DND-41 (cell line): ENCODE measurements at regions not wholly inside any gene's neighbourhood (a gene's known extent, or its start where the extent isn't known, plus 50 kb on each side); places are given as distances from the start of the nearest gene placed in this dataset.

Experiments
- ATAC-seq: fragments of 200-7000 bp; cut with Tn5 transposase; 3 replicates; pipeline ENCODE4 v1.9.1; 2021; ENCODE audit warnings: low read depth; ENCODE audit not compliant: insufficient read depth
- DNase-seq: peaks from one replicate; pipeline ENCODE4 v3.0.0-alpha.2; 2020
- H2AFZ ChIP-seq: 2 replicates; pipeline ENCODE4 v1.6.0; 2012; ENCODE audit warnings: low read depth, low read length
- H3K27ac ChIP-seq: 2 replicates; pipeline ENCODE4 v1.5.1; 2012; ENCODE audit warnings: low read length, inconsistent platforms
- H3K27me3 ChIP-seq: fragments of 200-600 bp; sonication (generic); 2 replicates; pipeline ENCODE4 v1.6.0; 2012; ENCODE audit warnings: low read length, mild to moderate bottlenecking, inconsistent platforms; ENCODE audit not compliant: insufficient read depth, poor library complexity
- H3K36me3 ChIP-seq: 2 replicates; pipeline ENCODE4 v1.5.1; 2012; ENCODE audit warnings: low read length, inconsistent platforms; ENCODE audit not compliant: insufficient read depth
- H3K4me1 ChIP-seq: 2 replicates; pipeline ENCODE4 v1.5.1; 2012; ENCODE audit warnings: mild to moderate bottlenecking, low read length; ENCODE audit not compliant: insufficient read depth
- H3K4me2 ChIP-seq: 2 replicates; pipeline ENCODE4 v1.6.0; 2012; ENCODE audit warnings: mild to moderate bottlenecking, moderate library complexity, low read length, inconsistent platforms; ENCODE audit not compliant: insufficient read depth
- H3K4me3 ChIP-seq, 2 experiments: fragments of 200-600 bp in 1 of 2; shearing (Covaris generic) in 1 of 2; 2 replicates each; pipeline ENCODE4 v1.5.1; 2012 to 2016; ENCODE audit warnings: inconsistent platforms in 2 of 2, low read length in 2 of 2, mild to moderate bottlenecking in 2 of 2, low read depth in 1 of 2, moderate library complexity in 1 of 2
- H3K79me2 ChIP-seq: 2 replicates; pipeline ENCODE4 v1.6.0; 2012; ENCODE audit warnings: low read length, inconsistent platforms; ENCODE audit not compliant: insufficient read depth
- H3K9ac ChIP-seq: 2 replicates; pipeline ENCODE4 v1.6.0; 2012; ENCODE audit warnings: low read depth, mild to moderate bottlenecking, inconsistent platforms, low read length, moderate library complexity
- H3K9me3 ChIP-seq: 2 replicates; pipeline ENCODE4 v1.5.1; 2012; ENCODE audit warnings: low read length, moderate library complexity, mild to moderate bottlenecking, inconsistent platforms; ENCODE audit not compliant: insufficient read depth, severe bottlenecking
- H4K20me1 ChIP-seq: 2 replicates; pipeline ENCODE4 v1.6.0; 2012; ENCODE audit warnings: low read length; ENCODE audit not compliant: insufficient read depth
- CTCF ChIP-seq: IDR thresholded peaks from 2 replicates; pipeline ENCODE4 v1.5.1; 2012; ENCODE audit warnings: borderline replicate concordance, low read length, moderate library complexity, mild to moderate bottlenecking; ENCODE audit not compliant: poor library complexity, severe bottlenecking; ENCODE audit errors: extremely low read depth
- EZH2 ChIP-seq: IDR thresholded peaks from 3 replicates; pipeline ENCODE4 v1.6.1; 2012; ENCODE audit warnings: borderline replicate concordance, low read depth, mild to moderate bottlenecking, moderate library complexity, low read length, inconsistent platforms; ENCODE audit not compliant: severe bottlenecking

GRCh38 chr1:239939602-239940001, 152.1 kb upstream of the FMN2 start:
- ATAC-seq (no peak), DNase-seq (no peak)
- Histone ChIP-seq H3K4me1 (no peaks in the 10 kb centered on the region), H3K27me3 (no peaks in the 10 kb centered on the region), H3K9me3 (peaks cover 11% of the 10 kb centered on the region), H3K4me2 (no peak overlapping the region), H2AFZ (no peak overlapping the region), H3K36me3 (no peaks in the 10 kb centered on the region), H3K4me3 (no peak overlapping the region), H3K9ac (no peak overlapping the region), H3K79me2 (no peaks in the 10 kb centered on the region), H3K27ac (no peak overlapping the region), H4K20me1 (no peaks in the 10 kb centered on the region)
- no peak for TF ChIP-seq EZH2
- TF ChIP-seq CTCF: no peak

- no peak for TF ChIP-seq EZH2
- Histone ChIP-seq H3K4me2 (no peak overlapping the region), H3K79me2 (no peaks in the 10 kb centered on the region), H3K4me3 (no peak overlapping the region), H3K9ac (no peak overlapping the region), H4K20me1 (no peaks in the 10 kb centered on the region), H3K27me3 (no peaks in the 10 kb centered on the region), H3K9me3 (peaks cover 11% of the 10 kb centered on the region), H3K27ac (no peak overlapping the region), H3K36me3 (no peaks in the 10 kb centered on the region), H2AFZ (no peak overlapping the region), H3K4me1 (no peaks in the 10 kb centered on the region)
- no peak for DNase-seq
- ATAC-seq: no peak
These were observed 147.9 kb upstream of the FMN2 start for GRCh38 chr1:239943761-239944160.

- no peak for ATAC-seq
- H4K20me1 ChIP-seq: no peaks in the 10 kb centered on the region
- no peaks in the 10 kb centered on the region for H3K27me3 ChIP-seq
- no peak overlapping the region for H2AFZ ChIP-seq
- H3K4me2 ChIP-seq: no peak overlapping the region
- H3K79me2 ChIP-seq: no peaks in the 10 kb centered on the region
- H3K9me3 ChIP-seq: peaks cover 11% of the 10 kb centered on the region
- H3K27ac ChIP-seq: no peak overlapping the region
- no peak overlapping the region for H3K4me3 ChIP-seq
- TF ChIP-seq CTCF (no peak), EZH2 (no peak)
- H3K9ac ChIP-seq: no peak overlapping the region
- no peak for DNase-seq
- H3K4me1 ChIP-seq: no peaks in the 10 kb centered on the region
- no peaks in the 10 kb centered on the region for H3K36me3 ChIP-seq
These were observed 147.0 kb upstream of the FMN2 start for GRCh38 chr1:239944666-239945065.

- no peak overlapping the region for H3K9ac ChIP-seq
- ATAC-seq (no peak), DNase-seq (no peak)
- no peak overlapping the region for H3K4me3 ChIP-seq
- H4K20me1 ChIP-seq: no peaks in the 10 kb centered on the region
- H3K9me3 ChIP-seq: peaks cover 10% of the 10 kb centered on the region
- H3K36me3 ChIP-seq: no peaks in the 10 kb centered on the region
- H3K4me1 ChIP-seq: no peaks in the 10 kb centered on the region
- H3K79me2 ChIP-seq: no peaks in the 10 kb centered on the region
- TF ChIP-seq CTCF: no peak
- TF ChIP-seq EZH2: no peak
- H3K27me3 ChIP-seq: no peaks in the 10 kb centered on the region
- H3K27ac ChIP-seq: no peak overlapping the region
- no peak overlapping the region for H3K4me2 ChIP-seq
- no peak overlapping the region for H2AFZ ChIP-seq
These were observed 143.9 kb upstream of the FMN2 start for GRCh38 chr1:239947801-239948200.
